A204.1 (cell line): ENCODE measurements at regions not wholly inside any gene's neighbourhood (a gene's known extent, or its start where the extent isn't known, plus 50 kb on each side); places are given as distances from the start of the nearest gene placed in this dataset.
"Not testable (repeated sequence)": the region's sequence is repeated elsewhere in the genome, so short reads cannot be mapped to it uniquely, and the experiment has no call there.

Source experiments
- FAIRE-seq: peaks from 2 replicates; lab custom pipeline; 2012; peaks lifted over from hg19 to GRCh38; lab: Jason Lieb, UNC

DNA sequence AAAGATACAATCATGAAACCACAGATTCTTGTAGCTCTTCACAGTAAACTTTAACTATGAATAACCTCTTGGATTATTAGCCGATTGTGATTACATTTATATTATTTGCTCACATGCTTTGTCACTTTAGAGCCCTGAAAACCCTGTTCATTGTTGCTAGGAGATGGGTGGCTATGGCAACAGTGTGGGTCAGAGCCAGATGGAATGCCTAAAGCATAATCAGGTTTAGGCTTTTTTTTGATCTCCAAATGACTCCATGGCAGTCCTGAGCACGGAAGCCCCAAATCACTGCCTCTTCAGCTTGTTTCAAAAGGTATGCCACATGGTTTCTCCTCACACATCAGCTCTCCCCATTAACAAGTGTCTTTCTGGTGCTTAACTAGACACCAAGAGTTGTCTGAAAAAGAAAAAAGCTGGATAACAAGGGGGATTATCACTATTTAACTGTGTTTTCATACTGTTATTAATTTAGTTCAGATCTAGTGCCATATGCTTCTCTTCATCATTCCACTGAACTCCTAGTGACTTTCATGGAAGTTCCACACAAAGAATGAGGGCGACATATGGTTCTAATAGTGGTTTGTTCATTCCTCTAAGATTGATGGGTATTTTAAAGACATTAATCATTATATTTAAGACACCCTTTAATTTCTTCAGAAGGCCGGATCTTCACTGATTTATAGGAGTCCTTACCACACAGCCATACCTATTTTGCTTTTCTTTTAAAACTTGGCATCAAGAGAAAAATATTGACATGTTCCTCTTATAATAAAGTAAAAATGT, 88.8 kb upstream of the PAM start:
- FAIRE-seq, result no peak

DNA sequence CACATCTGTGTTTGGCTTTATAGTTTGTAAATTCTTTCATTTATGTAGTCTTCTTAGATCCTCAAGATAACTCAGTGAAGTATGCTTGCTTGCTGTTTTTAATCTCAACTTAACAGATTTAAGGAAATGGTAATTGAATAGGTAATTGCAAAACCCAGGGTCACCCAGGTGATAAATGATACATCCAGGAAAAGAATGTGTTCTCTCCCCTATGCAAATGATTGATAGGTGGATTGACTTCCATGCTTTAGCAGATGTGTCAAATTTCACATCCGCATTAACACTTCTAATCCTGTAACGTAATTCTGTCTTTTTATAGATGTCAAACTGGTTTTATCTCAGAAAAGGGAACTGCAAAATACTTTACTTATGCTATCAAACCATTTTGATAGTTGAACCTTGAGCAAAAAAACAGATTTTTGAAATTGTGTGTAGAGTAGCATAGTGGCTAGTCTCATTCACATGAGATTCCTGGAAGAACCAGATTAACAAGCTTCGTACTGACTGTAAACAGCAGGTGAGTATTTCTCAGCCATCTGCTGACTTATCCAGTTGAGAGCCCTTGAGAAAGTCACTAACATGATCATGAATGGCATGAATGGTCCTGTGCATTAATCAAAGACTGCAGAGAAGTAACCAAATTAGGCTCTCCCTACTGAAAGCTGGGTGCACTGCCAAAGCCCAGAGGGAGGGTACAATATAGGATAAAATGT, 86.7 kb upstream of the PAM start:
- FAIRE-seq, result no peak

DNA sequence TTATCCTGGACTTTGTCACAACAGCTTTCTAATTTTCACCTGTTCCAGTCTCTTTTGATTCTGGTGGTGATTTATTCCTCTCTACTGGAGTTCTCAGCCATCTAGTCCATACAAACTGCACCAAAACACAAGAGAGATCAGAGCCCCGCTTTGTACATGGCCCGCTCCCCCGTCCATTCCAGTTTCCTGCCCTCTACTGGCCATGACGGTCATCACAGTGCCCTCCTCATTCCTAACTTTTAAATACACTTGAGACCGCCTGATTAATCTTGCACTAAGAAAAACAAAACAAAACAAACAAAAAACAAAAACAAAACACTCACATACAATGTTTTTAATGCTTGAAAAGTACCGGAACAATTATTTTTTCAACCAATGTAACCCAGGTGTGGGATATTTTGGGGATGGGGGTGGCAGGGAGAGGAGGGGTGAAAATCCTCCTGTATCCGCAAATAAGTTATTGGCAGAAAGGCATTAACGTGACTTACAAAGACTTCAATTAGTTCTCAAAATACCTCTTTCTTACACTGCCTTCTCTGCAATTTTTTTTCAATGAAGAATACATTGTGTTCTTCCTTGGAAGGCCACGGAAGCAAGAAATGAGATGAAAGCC, 84.8 kb upstream of the PAM start:
- FAIRE-seq, result no peak

DNA sequence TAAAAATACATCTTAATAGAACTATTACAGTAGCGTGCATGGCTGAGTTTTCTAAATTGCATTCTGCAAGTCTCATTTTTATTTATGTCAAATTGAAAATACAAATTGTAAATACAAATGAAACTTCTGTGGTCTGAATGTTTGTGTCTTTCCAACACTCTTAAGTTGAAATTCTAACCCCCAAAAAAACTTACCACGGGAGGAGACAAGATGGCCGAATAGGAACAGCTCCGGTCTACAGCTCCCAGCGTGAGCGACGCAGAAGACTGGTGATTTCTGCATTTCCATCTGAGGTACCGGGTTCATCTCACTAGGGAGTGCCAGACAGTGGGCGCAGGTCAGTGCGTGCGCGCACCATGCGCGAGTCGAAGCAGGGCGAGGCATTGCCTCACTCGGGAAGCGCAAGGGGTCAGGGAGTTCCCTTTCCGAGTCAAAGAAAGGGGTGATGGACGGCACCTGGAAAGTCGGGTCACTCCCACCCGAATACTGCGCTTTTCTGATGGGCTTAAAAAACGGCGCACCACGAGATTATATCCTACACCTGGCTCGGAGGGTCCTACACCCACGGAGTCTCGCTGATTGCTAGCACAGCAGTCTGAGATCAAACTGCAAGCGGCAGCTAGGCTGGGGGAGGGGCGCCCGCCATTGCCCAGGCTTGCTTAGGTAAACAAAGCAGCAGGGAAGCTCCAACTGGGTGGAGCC, 83.9 kb upstream of the PAM start:
- FAIRE-seq, result not testable (repeated sequence)

DNA sequence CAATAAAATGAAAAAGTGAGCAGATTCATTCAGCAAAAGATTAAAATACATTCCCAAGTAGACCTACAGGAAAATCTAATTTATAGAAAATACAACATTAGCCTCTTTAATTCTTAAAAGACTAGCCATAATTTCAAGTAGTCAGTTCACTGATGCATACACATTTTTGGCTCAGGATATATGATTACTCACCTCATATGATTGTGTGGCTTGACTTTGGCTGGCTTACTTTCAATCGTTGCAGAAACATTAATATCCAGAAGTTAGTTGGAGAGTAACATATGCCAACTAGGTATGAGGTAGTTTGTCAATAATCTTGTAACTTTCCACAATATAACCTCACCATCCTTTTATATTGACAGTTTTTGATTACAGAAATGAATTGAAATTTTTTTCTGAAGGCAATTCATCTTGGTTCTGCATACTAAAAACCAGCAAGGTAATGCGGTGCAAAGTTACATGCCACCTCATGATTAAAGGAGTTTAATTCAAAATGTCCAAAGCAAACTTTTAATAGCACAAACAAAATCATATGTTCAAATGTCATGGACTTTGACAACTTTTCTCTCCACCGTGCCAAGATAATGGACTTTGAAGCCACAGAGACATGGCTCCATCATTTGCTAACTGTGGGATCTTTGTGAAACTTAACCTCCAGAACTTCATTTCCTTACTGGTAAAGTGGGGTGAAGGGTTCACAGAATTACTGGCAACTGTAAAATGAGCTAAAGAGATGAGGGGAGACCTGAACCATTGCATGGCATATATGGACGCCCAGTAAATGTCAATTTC, 76.6 kb upstream of the PAM start:
- no peak for FAIRE-seq

DNA sequence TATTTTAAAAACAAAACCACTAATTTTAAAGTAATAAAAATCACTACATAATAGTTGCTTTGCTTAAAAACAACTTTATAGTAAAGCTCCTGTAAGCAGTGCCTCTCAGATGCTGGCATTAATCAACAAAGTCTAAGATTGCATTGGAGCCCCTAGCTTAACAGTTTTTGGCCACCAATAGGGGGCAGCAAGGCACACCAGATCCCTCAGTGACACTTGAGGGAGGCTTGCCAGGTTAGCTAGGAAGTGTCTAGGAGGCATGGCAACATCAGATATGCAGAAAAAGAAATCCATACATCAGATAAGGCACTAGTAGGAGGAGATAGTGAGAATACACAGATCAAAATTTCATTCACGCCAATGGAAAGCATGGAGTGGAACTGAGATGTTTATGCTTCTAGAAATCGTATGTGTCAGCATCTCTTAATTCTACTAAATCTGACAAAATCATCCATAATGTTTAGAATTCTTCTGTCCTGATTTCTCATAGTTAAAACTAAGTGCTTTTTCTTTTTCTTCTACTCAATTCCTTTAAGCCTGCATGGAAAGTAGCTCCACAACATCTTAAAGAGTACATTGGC, 73.6 kb upstream of the PAM start:
- peak; percentile 51 for FAIRE-seq

DNA sequence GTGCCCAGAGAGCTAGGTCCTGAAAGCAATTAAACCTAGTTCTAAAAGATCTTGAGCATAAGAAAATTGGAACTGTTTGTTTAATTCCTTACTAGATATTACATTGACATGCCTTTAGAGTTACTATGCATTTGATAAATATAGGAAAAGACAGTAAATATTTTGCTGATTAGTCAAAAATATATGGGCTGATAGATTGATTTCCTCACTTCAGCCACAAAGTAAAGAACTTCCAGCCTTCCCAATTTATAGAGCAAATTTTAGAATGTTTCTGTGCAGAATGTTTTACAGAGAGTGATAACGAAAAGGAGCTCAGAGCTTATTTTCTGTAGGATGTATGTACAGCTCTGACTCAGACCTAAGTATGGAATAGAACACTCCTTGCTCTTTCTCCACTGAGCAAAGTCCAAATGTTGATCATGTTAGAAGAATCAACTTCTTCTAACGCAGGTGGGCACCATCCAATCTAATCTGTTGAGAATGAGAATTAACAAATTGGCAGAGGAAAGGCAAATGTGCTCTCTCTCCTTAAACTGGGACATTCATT, 72.9 kb upstream of the PAM start:
- no peak for FAIRE-seq

DNA sequence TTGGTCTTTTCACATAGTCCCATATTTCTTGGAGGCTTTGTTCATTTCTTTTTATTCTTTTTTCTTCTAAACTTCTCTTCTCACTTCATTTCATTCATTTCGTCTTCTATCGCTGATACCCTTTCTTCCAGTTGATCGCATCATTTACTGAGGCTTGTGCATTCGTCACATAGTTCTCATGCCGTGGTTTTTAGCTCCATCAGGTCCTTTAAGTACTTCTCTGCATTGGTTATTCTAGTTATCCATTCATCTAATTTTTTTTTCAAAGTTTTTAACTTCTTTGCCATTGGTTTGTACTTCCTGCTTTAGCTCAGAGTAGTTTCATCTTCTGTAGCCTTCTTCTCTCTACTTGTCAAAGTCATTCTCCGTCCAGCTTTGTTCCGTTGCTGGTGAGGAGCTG, 67.0 kb upstream of the PAM start:
- FAIRE-seq, result not testable (repeated sequence)

DNA sequence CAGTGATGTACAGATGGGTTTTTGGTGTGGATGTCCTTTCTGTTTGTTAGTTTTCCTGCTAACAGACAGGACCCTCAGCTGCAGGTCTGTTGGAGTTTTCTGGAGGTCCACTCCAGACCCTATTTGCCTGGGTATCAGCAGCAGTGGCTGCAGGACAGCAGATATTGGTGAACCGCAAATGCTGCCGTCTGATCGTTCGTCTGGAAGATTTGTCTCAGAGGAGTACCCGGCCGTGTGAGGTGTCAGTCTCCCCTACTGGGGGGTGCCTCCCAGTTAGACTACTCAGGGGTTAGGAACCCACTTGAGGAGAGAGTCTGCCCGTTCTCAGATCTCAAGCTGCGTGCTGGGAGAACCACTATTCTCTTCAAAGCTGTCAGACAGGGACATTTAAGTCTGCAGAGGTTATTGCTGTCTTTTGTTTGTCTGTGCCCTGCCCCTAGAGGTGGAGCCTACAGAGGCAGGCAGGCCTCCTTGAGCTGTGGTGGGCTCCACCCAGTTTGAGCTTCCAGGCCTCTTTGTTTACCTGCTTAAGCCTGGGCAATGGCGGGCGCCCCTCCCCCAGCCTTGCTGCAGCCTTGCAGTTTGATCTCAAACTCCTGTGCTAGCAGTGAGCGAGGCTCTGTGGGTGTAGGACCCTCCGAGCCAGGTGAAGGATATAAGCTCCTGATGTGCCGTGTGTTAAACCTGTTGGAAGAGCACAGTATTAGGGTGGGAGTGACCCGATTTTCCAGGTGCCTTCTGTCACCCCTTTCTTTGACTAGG, 66.3 kb upstream of the PAM start:
- not testable (repeated sequence) for FAIRE-seq

DNA sequence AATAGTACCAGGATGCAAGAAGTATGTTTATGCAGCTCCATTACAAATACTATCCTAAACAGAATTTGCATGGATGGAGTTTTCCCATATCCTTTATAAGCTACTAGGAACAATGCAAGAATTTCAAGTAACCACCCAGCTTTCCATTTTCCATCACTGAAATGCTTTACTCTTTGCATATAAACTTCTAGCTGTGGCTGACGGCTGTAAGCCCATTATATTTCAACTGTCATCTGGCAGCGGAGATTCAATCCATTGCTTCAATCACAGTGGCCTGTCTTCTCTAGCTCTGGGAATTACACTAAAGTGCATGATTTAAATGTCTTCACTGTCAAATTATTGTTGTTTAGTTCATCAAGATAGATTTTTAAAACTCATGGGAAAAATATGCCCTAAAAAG, 64.2 kb upstream of the PAM start:
- no peak for FAIRE-seq

DNA sequence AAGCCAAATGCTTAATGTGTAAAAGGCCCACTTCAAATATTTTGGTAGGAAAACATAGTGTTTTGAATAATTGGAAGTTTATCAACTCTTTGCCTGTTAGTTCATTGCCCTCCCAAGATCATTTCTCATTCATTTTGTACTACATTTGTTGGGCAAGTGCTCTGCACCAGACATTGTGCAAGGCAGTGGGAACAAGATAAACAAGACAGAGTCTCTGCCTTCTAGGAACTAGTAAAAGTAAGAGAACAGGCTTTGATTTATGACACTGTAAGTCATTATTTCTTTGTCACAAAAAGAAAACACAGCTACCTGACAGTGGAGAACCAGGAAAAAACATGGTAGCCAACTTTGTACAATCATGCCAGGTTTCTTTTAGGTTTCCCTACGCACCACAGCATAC, 63.7 kb upstream of the PAM start:
- FAIRE-seq, result no peak

DNA sequence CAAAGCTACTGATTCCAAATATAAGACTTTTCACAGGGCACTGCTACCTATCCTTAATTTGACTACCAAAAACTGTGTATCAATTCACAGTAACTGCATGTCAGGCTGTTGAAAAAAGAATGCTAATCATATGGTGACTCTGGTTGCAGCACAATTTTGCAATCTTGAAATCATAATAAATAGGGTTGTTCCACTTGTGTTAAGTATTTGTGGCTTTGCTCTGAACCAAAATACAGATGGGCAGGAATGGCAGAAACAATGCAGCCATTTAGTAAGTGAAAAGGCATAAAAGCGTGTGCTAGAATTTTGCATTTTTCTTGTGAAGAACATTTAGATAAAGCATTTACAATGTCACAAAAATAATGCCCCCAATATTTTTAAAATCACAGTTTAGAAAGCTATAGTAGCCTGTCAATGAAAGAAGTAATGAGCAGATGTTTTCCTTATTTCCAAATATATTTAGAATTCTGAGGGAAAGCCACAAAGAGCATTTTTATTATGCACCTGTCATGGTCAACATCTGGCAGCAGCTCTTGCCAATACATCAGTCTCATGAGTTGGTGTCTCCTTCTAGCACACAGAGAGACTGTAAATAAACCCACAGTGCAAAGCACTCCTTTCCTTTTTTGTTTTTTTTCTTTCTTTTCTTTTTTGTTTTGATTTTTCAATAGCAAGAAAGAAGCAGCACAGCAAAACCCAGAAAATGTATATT, 54.8 kb upstream of the PAM start:
- FAIRE-seq, result no peak

DNA sequence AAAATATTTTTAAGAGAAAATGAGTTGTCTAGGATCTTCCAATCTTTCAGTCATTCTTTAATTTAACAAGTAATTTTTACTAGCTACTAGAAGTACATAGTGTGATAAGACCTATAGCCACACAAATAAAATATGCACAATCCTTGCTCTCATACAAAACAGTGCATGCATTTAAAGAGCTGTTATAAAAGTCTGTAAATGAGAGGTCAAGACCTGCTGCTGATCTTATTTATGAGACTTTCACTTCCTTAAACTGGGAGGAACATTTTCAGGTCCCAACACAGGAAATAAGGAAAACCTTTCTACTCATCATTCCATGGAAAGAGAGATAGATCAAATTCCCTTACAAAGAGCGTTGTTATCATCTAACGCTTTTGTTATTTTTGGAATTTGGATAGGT, 54.2 kb upstream of the PAM start:
- no peak for FAIRE-seq

DNA sequence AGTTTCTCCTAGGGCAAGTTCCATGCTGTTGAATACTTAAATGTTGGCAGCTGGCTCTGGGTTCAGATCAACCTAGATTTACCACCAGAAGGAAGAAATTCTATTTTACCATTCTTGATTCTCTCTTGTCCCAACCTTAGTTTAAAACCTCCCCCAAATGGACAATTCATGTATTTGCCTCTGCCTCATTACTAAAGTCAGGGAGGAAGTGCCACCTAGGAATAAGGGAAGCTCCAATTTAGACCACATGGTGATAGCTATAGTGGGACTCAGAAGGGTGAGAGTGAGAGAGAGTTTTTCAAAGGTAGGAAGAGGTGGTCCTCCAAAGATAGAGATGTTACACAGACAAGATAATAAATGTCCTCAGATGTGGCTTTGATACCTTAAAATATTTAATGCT, 53.4 kb upstream of the PAM start:
- FAIRE-seq, result no peak
